ENCODE measurements at regions not wholly inside any gene's neighbourhood (a gene's known extent, or its start where the extent isn't known, plus 50 kb on each side); places are given as distances from the start of the nearest gene placed in this dataset.
"Not testable (repeated sequence)": the region's sequence is repeated elsewhere in the genome, so short reads cannot be mapped to it uniquely, and the experiment has no call there.

GRCh38 chr1:244768804-244769203, 66.7 kb upstream of the COX20 start:
- no peak for TF ChIP-seq EZH2phosphoT487 (IDR thresholded peaks at IDR 0.05; ENCODE audit: borderline replicate concordance, low read length)
- no peak for TF ChIP-seq EZH2 (IDR thresholded peaks at IDR 0.05; ENCODE audit: low read length, unreplicated experiment)
- TF ChIP-seq CTCF (conservative IDR thresholded peaks at IDR 0.05; ENCODE audit: low read depth, low read length) = no peak
- Histone ChIP-seq H3F3A (ENCODE audit: low read length, unreplicated experiment) (no peaks in the 10 kb centered on the region), H2AFZ (ENCODE audit: low read length) (no peak overlapping the region), H3K9ac (ENCODE audit: low read length) (no peak overlapping the region), H3K4me1 (ENCODE audit: insufficient read depth, low read length) (no peaks in the 10 kb centered on the region), H3K9me3 (ENCODE audit: low read length) (no peaks in the 10 kb centered on the region), H4K20me1 (ENCODE audit: low read length) (no peaks in the 10 kb centered on the region), H3K36me3 (ENCODE audit: low read depth, low read length) (no peaks in the 10 kb centered on the region), H3K79me2 (ENCODE audit: low read length) (no peaks in the 10 kb centered on the region), H3K9me2 (replicated peaks; ENCODE audit: low read length) (no peaks in the 10 kb centered on the region), H3K27me3 (ENCODE audit: low read length) (no peaks in the 10 kb centered on the region), H3K4me3 (ENCODE audit: low read length) (no peak overlapping the region), H3K27ac (ENCODE audit: low read length) (no peak overlapping the region), H3K4me2 (ENCODE audit: low read length) (no peak overlapping the region)
- ChIA-PET POLR2A (ENCODE audit: unreplicated experiment) (no interaction called here), CTCF (no interaction called here)
- no TSS peak for BruUV-seq (replicated peaks)
- ATAC-seq (no peak), DNase-seq (no peak)
- intact Hi-C loops (cut with micrococcal nuclease) = no loop called here

- H3K27ac ChIP-seq (ENCODE audit: low read length); H3K4me1 ChIP-seq (ENCODE audit: insufficient read depth, low read length); H3K36me3 ChIP-seq (ENCODE audit: low read depth, low read length); H3K9me2 ChIP-seq (replicated peaks; ENCODE audit: low read length); POLR2A ChIA-PET (ENCODE audit: unreplicated experiment); H3K79me2 ChIP-seq (ENCODE audit: low read length); H3K4me2 ChIP-seq (ENCODE audit: low read length); H3K9me3 ChIP-seq (ENCODE audit: low read length); H3K9ac ChIP-seq (ENCODE audit: low read length); H3F3A ChIP-seq (ENCODE audit: low read length, unreplicated experiment); H3K27me3 ChIP-seq (ENCODE audit: low read length); H2AFZ ChIP-seq (ENCODE audit: low read length); H4K20me1 ChIP-seq (ENCODE audit: low read length); intact Hi-C loops (cut with micrococcal nuclease); H3K4me3 ChIP-seq (ENCODE audit: low read length); CTCF ChIA-PET; DNase-seq; ATAC-seq; BruUV-seq (replicated peaks): not testable (repeated sequence)
Measured at GRCh38 chr1:244770556-244770955, 64.9 kb upstream of the COX20 start.

- H4K20me1 ChIP-seq (ENCODE audit: low read length) = no peaks in the 10 kb centered on the region
- no peak overlapping the region for H3K27ac ChIP-seq (ENCODE audit: low read length)
- H3K27me3 ChIP-seq (ENCODE audit: low read length) = no peaks in the 10 kb centered on the region
- intact Hi-C loops (cut with micrococcal nuclease) = no loop called here
- H3K9ac ChIP-seq (ENCODE audit: low read length) = no peak overlapping the region
- TF ChIP-seq EZH2 (IDR thresholded peaks at IDR 0.05; ENCODE audit: low read length, unreplicated experiment) = no peak
- H3K9me3 ChIP-seq (ENCODE audit: low read length) = peaks cover 4% of the 10 kb centered on the region; the same call in 1 of the 2 replicates
- H3K36me3 ChIP-seq (ENCODE audit: low read depth, low read length) = no peaks in the 10 kb centered on the region
- ChIA-PET POLR2A (ENCODE audit: unreplicated experiment) (no interaction called here), CTCF (no interaction called here)
- no peak overlapping the region for H3K4me2 ChIP-seq (ENCODE audit: low read length)
- no peak overlapping the region for H2AFZ ChIP-seq (ENCODE audit: low read length)
- BruUV-seq (replicated peaks) = no TSS peak
- no peaks in the 10 kb centered on the region for H3K9me2 ChIP-seq (replicated peaks; ENCODE audit: low read length)
- H3K79me2 ChIP-seq (ENCODE audit: low read length) = no peaks in the 10 kb centered on the region
- no peaks in the 10 kb centered on the region for H3F3A ChIP-seq (ENCODE audit: low read length, unreplicated experiment)
- DNase-seq (no peak), ATAC-seq (no peak)
- H3K4me1 ChIP-seq (ENCODE audit: insufficient read depth, low read length) = peaks cover 4% of the 10 kb centered on the region
- no peak overlapping the region for H3K4me3 ChIP-seq (ENCODE audit: low read length)
Measured at GRCh38 chr1:244773513-244773912, 61.9 kb upstream of the COX20 start.

- H3K79me2 ChIP-seq (ENCODE audit: low read length); intact Hi-C loops (cut with micrococcal nuclease); H3K4me2 ChIP-seq (ENCODE audit: low read length); H2AFZ ChIP-seq (ENCODE audit: low read length); H3K9me3 ChIP-seq (ENCODE audit: low read length); BruUV-seq (replicated peaks); POLR2A ChIA-PET (ENCODE audit: unreplicated experiment); H4K20me1 ChIP-seq (ENCODE audit: low read length); DNase-seq; H3K9ac ChIP-seq (ENCODE audit: low read length); H3F3A ChIP-seq (ENCODE audit: low read length, unreplicated experiment); ATAC-seq; H3K4me3 ChIP-seq (ENCODE audit: low read length); H3K36me3 ChIP-seq (ENCODE audit: low read depth, low read length); H3K27me3 ChIP-seq (ENCODE audit: low read length); H3K27ac ChIP-seq (ENCODE audit: low read length); H3K9me2 ChIP-seq (replicated peaks; ENCODE audit: low read length): not testable (repeated sequence)
- CTCF ChIA-PET = interaction anchor here (0.6 kb wide), 1 partner anchor 42 kb away, joined by 7 read pairs; no protein-coding TSS in a partner anchor
- H3K4me1 ChIP-seq (ENCODE audit: insufficient read depth, low read length) = peaks cover 11% of the 10 kb centered on the region
Measured at GRCh38 chr1:244776783-244777182, 58.7 kb upstream of the COX20 start.
